SU-DHL-6 (cell line): ENCODE measurements at regions not wholly inside any gene's neighbourhood (a gene's known extent, or its start where the extent isn't known, plus 50 kb on each side); places are given as distances from the start of the nearest gene placed in this dataset.

Experiments
- H2AFZ ChIP-seq: fragments of 200-600 bp; sonication (generic); 2 replicates; pipeline ENCODE4 v1.6.1; 2014; ENCODE audit warnings: low read depth, mild to moderate bottlenecking, moderate library complexity, mixed read lengths, antibody characterized with exemption, low read length; ENCODE audit not compliant: severe bottlenecking
- H3F3A ChIP-seq: fragments of 200-600 bp; shearing (Covaris generic); 2 replicates; pipeline ENCODE4 v1.6.0; 2016; ENCODE audit warnings: antibody characterized with exemption, mild to moderate bottlenecking; ENCODE audit not compliant: insufficient read depth
- H3K27ac ChIP-seq: fragments of 200-600 bp; sonication (generic); 2 replicates; pipeline ENCODE4 v1.5.1; 2016; ENCODE audit warnings: low read depth, mild to moderate bottlenecking, low read length, moderate library complexity, mixed read lengths
- H3K27me3 ChIP-seq: fragments of 200-600 bp; sonication (generic), shearing (Covaris generic); 2 replicates; pipeline ENCODE4 v1.6.0; 2014; ENCODE audit warnings: mild to moderate bottlenecking, low read length
- H3K36me3 ChIP-seq: fragments of 200-600 bp; sonication (generic); 2 replicates; pipeline ENCODE4 v1.6.1; 2014; ENCODE audit warnings: mild to moderate bottlenecking, low read length, mixed read lengths
- H3K4me2 ChIP-seq: fragments of 300-600, 200-600 bp; shearing (Covaris generic), sonication (generic); 2 replicates; pipeline ENCODE4 v1.6.0; 2014; ENCODE audit warnings: low read length, low read depth, mild to moderate bottlenecking; ENCODE audit not compliant: poor library complexity, severe bottlenecking
- H3K4me3 ChIP-seq: fragments of 200-600 bp; sonication (generic); 2 replicates; pipeline ENCODE4 v1.5.1; 2014; ENCODE audit warnings: antibody characterized with exemption, low read length, mild to moderate bottlenecking, mixed read lengths; ENCODE audit not compliant: insufficient read depth, poor library complexity, severe bottlenecking
- H3K79me2 ChIP-seq: fragments of 200-600 bp; sonication (generic); 2 replicates; pipeline ENCODE4 v1.6.1; 2014; ENCODE audit warnings: mild to moderate bottlenecking, low read length, moderate library complexity; ENCODE audit not compliant: insufficient read depth
- H3K9ac ChIP-seq: fragments of 200-600 bp; sonication (generic); 2 replicates; pipeline ENCODE4 v1.7.0; 2014; ENCODE audit warnings: mild to moderate bottlenecking, low read length
- H3K9me2 ChIP-seq: fragments of 200-600 bp; sonication (generic); replicated peaks from 2 replicates; pipeline ENCODE4 v1.6.1; 2014; ENCODE audit warnings: low read length; ENCODE audit not compliant: insufficient read depth
- H3K9me3 ChIP-seq: fragments of 200-600 bp; sonication (generic); 2 replicates; pipeline ENCODE4 v1.6.1; 2014; ENCODE audit warnings: low read length, mixed read lengths; ENCODE audit not compliant: insufficient read depth
- H4K20me1 ChIP-seq: fragments of 200-600 bp; sonication (generic); 2 replicates; pipeline ENCODE4 v1.6.1; 2014; ENCODE audit warnings: low read depth, mild to moderate bottlenecking, antibody characterized with exemption, low read length, moderate library complexity, mixed read lengths
- CTCF ChIP-seq: fragments of 200-600 bp; sonication (generic); IDR thresholded peaks from one replicate; pipeline ENCODE4 v1.5.1; 2017; ENCODE audit warnings: antibody characterized with exemption, mild to moderate bottlenecking, low read length, moderate library complexity; ENCODE audit not compliant: insufficient read depth, poor library complexity, severe bottlenecking
- EZH2phosphoT487 ChIP-seq: fragments of 200-600 bp; sonication (generic), shearing (Covaris generic); conservative IDR thresholded peaks from 2 replicates; pipeline ENCODE4 v1.6.1; 2018; ENCODE audit warnings: mild to moderate bottlenecking, antibody characterized with exemption, low read length, moderate library complexity, mixed read lengths

GRCh38 chr17:31674717-31675349 is 184.2 kb downstream of the COPRS start:
- Histone ChIP-seq H3K27me3 (no peaks in the 10 kb centered on the region), H3K36me3 (no peaks in the 10 kb centered on the region), H3K27ac (no peak overlapping the region), H3F3A (no peaks in the 10 kb centered on the region), H3K79me2 (no peaks in the 10 kb centered on the region), H2AFZ (no peak overlapping the region), H3K9ac (no peak overlapping the region), H3K9me2 (no peaks in the 10 kb centered on the region), H3K4me3 (no peak overlapping the region), H3K4me2 (no peak overlapping the region), H4K20me1 (no peaks in the 10 kb centered on the region), H3K9me3 (no peaks in the 10 kb centered on the region)
- TF ChIP-seq EZH2phosphoT487: no peak
- no peak for TF ChIP-seq CTCF

GRCh38 chr17:31674305-31674704 is 184.7 kb downstream of the COPRS start:
- no peak overlapping the region for H3K4me3 ChIP-seq
- H3K36me3 ChIP-seq: no peaks in the 10 kb centered on the region
- H3K79me2 ChIP-seq: no peaks in the 10 kb centered on the region
- no peak overlapping the region for H3K27ac ChIP-seq
- H4K20me1 ChIP-seq: no peaks in the 10 kb centered on the region
- no peaks in the 10 kb centered on the region for H3K27me3 ChIP-seq
- no peak overlapping the region for H3K4me2 ChIP-seq
- no peaks in the 10 kb centered on the region for H3K9me2 ChIP-seq
- H3K9me3 ChIP-seq: no peaks in the 10 kb centered on the region
- no peak for TF ChIP-seq CTCF
- TF ChIP-seq EZH2phosphoT487: no peak
- H3K9ac ChIP-seq: no peak overlapping the region
- H2AFZ ChIP-seq: no peak overlapping the region
- H3F3A ChIP-seq: no peaks in the 10 kb centered on the region

- no peaks in the 10 kb centered on the region for H3F3A ChIP-seq
- no peaks in the 10 kb centered on the region for H3K36me3 ChIP-seq
- no peak overlapping the region for H3K27ac ChIP-seq
- no peaks in the 10 kb centered on the region for H3K27me3 ChIP-seq
- no peak overlapping the region for H3K9ac ChIP-seq
- H3K79me2 ChIP-seq: no peaks in the 10 kb centered on the region
- no peak for TF ChIP-seq EZH2phosphoT487
- TF ChIP-seq CTCF: no peak
- H3K4me3 ChIP-seq: no peak overlapping the region
- no peak overlapping the region for H3K4me2 ChIP-seq
- H3K9me2 ChIP-seq: no peaks in the 10 kb centered on the region
- no peaks in the 10 kb centered on the region for H3K9me3 ChIP-seq
- no peaks in the 10 kb centered on the region for H4K20me1 ChIP-seq
- H2AFZ ChIP-seq: no peak overlapping the region
Measured at GRCh38 chr17:31673076-31673475, 186.0 kb downstream of the COPRS start.
